HepG2 (cell line): ENCODE measurements at regions not wholly inside any gene's neighbourhood (a gene's known extent, or its start where the extent isn't known, plus 50 kb on each side); places are given as distances from the start of the nearest gene placed in this dataset.

Experiments
- FOXK1 ChIP-seq: sonication (generic); formaldehyde crosslinking; IDR thresholded peaks from 2 replicates; pipeline ENCODE4 v1.4.0; 2020; ENCODE audit warnings: low read depth, missing genetic modification reagents, borderline replicate concordance
- GABPB1 ChIP-seq: IDR thresholded peaks from 2 replicates; pipeline ENCODE4 v1.6.1; 2016; ENCODE audit warnings: mild to moderate bottlenecking, missing genetic modification reagents, moderate library complexity, missing compliant biosample characterization
- HNRNPK ChIP-seq: fragments of 200-400 bp; formaldehyde crosslinking; IDR thresholded peaks from 2 replicates; pipeline ENCODE4 v1.6.1; 2018; ENCODE audit warnings: low read length, low read depth, moderate library complexity, mild to moderate bottlenecking; ENCODE audit not compliant: poor library complexity, severe bottlenecking
- ISL2 ChIP-seq: sonication (generic); formaldehyde crosslinking; IDR thresholded peaks from 2 replicates; pipeline ENCODE4 v1.5.0; 2020; ENCODE audit warnings: missing genetic modification reagents
- PHF5A ChIP-seq: IDR thresholded peaks from one replicate; pipeline ENCODE4 v1.6.1; 2018; ENCODE audit warnings: low read depth, missing genetic modification reagents; ENCODE audit not compliant: unreplicated experiment
- RBAK ChIP-seq: sonication (generic); formaldehyde crosslinking; IDR thresholded peaks from 2 replicates; pipeline ENCODE4 v1.5.1; 2020; ENCODE audit warnings: mild to moderate bottlenecking, missing genetic modification reagents
- REXO4 ChIP-seq: sonication (generic); formaldehyde crosslinking; IDR thresholded peaks from 2 replicates; pipeline ENCODE4 v1.8.0; 2022; ENCODE audit warnings: missing genetic modification reagents, mild to moderate bottlenecking, borderline replicate concordance
- SETDB1 ChIP-seq: sonication (generic); formaldehyde crosslinking; IDR thresholded peaks from 2 replicates; pipeline ENCODE4 v1.5.1; 2020; ENCODE audit warnings: missing genetic modification reagents, mild to moderate bottlenecking, borderline replicate concordance
- SOX13 ChIP-seq, 3 experiments: fragments of 450-650 bp in 1 of 3; sonication (generic) in 1 of 3; formaldehyde crosslinking in 1 of 3; IDR thresholded peaks in 2 of 3; conservative IDR thresholded peaks in 1 of 3; 2 replicates each; pipeline versions ENCODE4 v1.5.0 to v1.6.1; 2016 to 2020; ENCODE audit warnings: antibody characterized with exemption in 1 of 3, mild to moderate bottlenecking in 1 of 3, missing compliant biosample characterization in 1 of 3, missing genetic modification reagents in 1 of 3, moderate library complexity in 1 of 3
- WIZ ChIP-seq: sonication (generic); formaldehyde crosslinking; IDR thresholded peaks from 2 replicates; pipeline ENCODE4 v1.5.1; 2020; ENCODE audit warnings: mild to moderate bottlenecking, missing genetic modification reagents
- YY1 ChIP-seq: IDR thresholded peaks from 2 replicates; pipeline ENCODE4 v1.6.1; 2011; ENCODE audit warnings: low read length, low read depth, moderate library complexity, mild to moderate bottlenecking; ENCODE audit not compliant: insufficient read depth, insufficient replicate concordance
- ZFAT ChIP-seq: sonication (generic); formaldehyde crosslinking; conservative IDR thresholded peaks from 2 replicates; pipeline ENCODE4 v1.8.1; 2023; ENCODE audit warnings: missing genetic modification reagents, inconsistent platforms
- ZNF570 ChIP-seq: sonication (generic); formaldehyde crosslinking; IDR thresholded peaks from 2 replicates; pipeline ENCODE4 v1.4.0; 2020; ENCODE audit warnings: mild to moderate bottlenecking, missing genetic modification reagents, borderline replicate concordance
- TF ChIP-seq, protein P1 (sequence below): sonication (generic); formaldehyde crosslinking; IDR thresholded peaks from 2 replicates; pipeline ENCODE4 v1.4.0; 2020; ENCODE audit warnings: missing genetic modification reagents
- TF ChIP-seq, protein P2 (sequence below): sonication (generic); formaldehyde crosslinking; IDR thresholded peaks from 2 replicates; pipeline ENCODE4 v1.9.0; 2022; ENCODE audit warnings: low read depth, missing genetic modification reagents
- TF ChIP-seq, protein P3 (sequence below): sonication (generic); formaldehyde crosslinking; IDR thresholded peaks from 2 replicates; pipeline ENCODE4 v1.8.0; 2022; ENCODE audit warnings: missing genetic modification reagents, mild to moderate bottlenecking, moderate library complexity, borderline replicate concordance
- TF ChIP-seq, protein P4 (sequence below): sonication (generic); formaldehyde crosslinking; IDR thresholded peaks from 2 replicates; pipeline ENCODE4 v1.8.1; 2022; ENCODE audit warnings: low read depth, mild to moderate bottlenecking, missing genetic modification reagents
- TF ChIP-seq, protein P5 (sequence below): fragments of 450-650 bp; IDR thresholded peaks from 2 replicates; pipeline ENCODE4 v1.6.1; 2017

DNA sequence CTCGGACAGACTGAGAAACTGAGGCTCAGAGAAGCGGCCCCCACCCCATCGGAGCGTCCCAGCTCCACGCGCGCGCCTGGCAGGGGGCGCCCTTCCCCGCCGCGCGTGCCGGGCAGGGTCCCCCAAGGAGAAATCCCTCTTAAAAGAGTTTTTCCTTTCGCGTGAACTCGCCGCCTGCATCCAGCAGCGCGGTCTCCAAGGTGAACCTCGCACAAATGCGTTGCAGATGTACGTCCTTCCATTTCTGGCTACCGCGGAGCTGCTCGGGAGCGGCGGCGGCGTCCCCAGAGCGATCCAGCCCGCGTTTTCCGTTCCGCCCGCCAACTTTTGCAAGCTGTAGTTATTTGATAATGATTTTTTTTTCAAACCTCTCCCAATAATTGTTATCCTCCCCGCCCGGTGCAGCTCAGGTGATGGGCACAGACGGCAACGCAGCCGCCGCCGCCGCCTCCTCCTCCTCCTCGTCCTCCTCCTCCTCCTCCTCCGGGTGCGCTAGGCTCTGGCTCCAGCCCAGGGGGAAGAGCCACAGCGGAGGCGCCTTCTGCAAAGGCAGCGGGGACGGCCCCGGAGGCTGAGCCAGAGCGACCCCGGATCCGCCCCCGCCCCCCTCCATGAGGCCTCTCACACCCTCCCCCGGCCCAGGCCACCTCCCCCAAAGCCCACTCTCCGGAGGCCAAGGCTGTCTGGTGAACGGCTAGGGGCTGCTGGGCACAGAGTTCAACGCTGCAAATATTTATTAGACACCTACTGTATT is 74.0 kb upstream of the CUX1 start (continued):
- TF ChIP-seq HNRNPK: peak; percentile 35
- TF ChIP-seq, protein P1, sequence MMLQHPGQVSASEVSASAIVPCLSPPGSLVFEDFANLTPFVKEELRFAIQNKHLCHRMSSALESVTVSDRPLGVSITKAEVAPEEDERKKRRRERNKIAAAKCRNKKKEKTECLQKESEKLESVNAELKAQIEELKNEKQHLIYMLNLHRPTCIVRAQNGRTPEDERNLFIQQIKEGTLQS (CRISPR knock-in tag): no peak
- no peak for TF ChIP-seq ZNF570
- no peak for TF ChIP-seq SETDB1 (CRISPR knock-in tag)
- TF ChIP-seq ISL2 (CRISPR knock-in tag): no peak
- TF ChIP-seq ZFAT: no peak
- TF ChIP-seq, protein P2, sequence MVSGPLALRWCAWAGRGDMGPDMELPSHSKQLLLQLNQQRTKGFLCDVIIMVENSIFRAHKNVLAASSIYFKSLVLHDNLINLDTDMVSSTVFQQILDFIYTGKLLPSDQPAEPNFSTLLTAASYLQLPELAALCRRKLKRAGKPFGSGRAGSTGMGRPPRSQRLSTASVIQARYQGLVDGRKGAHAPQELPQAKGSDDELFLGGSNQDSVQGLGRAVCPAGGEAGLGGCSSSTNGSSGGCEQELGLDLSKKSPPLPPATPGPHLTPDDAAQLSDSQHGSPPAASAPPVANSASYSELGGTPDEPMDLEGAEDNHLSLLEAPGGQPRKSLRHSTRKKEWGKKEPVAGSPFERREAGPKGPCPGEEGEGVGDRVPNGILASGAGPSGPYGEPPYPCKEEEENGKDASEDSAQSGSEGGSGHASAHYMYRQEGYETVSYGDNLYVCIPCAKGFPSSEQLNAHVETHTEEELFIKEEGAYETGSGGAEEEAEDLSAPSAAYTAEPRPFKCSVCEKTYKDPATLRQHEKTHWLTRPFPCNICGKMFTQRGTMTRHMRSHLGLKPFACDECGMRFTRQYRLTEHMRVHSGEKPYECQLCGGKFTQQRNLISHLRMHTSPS (CRISPR knock-in tag): no peak
- no peak for TF ChIP-seq FOXK1
- TF ChIP-seq GABPB1: peak; percentile 14; the same call in 1 of the 2 replicates
- peak; percentile 25 for TF ChIP-seq YY1
- TF ChIP-seq, protein P3, sequence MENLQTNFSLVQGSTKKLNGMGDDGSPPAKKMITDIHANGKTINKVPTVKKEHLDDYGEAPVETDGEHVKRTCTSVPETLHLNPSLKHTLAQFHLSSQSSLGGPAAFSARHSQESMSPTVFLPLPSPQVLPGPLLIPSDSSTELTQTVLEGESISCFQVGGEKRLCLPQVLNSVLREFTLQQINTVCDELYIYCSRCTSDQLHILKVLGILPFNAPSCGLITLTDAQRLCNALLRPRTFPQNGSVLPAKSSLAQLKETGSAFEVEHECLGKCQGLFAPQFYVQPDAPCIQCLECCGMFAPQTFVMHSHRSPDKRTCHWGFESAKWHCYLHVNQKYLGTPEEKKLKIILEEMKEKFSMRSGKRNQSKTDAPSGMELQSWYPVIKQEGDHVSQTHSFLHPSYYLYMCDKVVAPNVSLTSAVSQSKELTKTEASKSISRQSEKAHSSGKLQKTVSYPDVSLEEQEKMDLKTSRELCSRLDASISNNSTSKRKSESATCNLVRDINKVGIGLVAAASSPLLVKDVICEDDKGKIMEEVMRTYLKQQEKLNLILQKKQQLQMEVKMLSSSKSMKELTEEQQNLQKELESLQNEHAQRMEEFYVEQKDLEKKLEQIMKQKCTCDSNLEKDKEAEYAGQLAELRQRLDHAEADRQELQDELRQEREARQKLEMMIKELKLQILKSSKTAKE (CRISPR knock-in tag): no peak
- no peak for TF ChIP-seq SOX13 (IDR thresholded peaks at IDR 0.05)
- no peak for TF ChIP-seq SOX13 (CRISPR knock-in tag; conservative IDR thresholded peaks at IDR 0.05 in 1 of 2, IDR thresholded peaks at IDR 0.05 in 1 of 2)
- no peak for TF ChIP-seq RBAK
- TF ChIP-seq PHF5A (CRISPR knock-in tag): no peak
- TF ChIP-seq, protein P4, sequence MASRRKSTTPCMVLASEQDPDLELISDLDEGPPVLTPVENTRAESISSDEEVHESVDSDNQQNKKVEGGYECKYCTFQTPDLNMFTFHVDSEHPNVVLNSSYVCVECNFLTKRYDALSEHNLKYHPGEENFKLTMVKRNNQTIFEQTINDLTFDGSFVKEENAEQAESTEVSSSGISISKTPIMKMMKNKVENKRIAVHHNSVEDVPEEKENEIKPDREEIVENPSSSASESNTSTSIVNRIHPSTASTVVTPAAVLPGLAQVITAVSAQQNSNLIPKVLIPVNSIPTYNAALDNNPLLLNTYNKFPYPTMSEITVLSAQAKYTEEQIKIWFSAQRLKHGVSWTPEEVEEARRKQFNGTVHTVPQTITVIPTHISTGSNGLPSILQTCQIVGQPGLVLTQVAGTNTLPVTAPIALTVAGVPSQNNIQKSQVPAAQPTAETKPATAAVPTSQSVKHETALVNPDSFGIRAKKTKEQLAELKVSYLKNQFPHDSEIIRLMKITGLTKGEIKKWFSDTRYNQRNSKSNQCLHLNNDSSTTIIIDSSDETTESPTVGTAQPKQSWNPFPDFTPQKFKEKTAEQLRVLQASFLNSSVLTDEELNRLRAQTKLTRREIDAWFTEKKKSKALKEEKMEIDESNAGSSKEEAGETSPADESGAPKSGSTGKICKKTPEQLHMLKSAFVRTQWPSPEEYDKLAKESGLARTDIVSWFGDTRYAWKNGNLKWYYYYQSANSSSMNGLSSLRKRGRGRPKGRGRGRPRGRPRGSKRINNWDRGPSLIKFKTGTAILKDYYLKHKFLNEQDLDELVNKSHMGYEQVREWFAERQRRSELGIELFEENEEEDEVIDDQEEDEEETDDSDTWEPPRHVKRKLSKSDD (CRISPR knock-in tag): no peak
- TF ChIP-seq WIZ (CRISPR knock-in tag): no peak
- TF ChIP-seq, protein P5, sequence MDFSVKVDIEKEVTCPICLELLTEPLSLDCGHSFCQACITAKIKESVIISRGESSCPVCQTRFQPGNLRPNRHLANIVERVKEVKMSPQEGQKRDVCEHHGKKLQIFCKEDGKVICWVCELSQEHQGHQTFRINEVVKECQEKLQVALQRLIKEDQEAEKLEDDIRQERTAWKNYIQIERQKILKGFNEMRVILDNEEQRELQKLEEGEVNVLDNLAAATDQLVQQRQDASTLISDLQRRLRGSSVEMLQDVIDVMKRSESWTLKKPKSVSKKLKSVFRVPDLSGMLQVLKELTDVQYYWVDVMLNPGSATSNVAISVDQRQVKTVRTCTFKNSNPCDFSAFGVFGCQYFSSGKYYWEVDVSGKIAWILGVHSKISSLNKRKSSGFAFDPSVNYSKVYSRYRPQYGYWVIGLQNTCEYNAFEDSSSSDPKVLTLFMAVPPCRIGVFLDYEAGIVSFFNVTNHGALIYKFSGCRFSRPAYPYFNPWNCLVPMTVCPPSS: no peak
- no peak for TF ChIP-seq REXO4 (CRISPR knock-in tag)
